Hematopoietic multipotent progenitor cell treated with erythropoietin and hydrocortisone succinate and interleukin-3 and kit ligand, for 8 days (in vitro differentiated cells): ENCODE measurements at regions not wholly inside any gene's neighbourhood (a gene's known extent, or its start where the extent isn't known, plus 50 kb on each side); places are given as distances from the start of the nearest gene placed in this dataset.
"Not testable (repeated sequence)": the region's sequence is repeated elsewhere in the genome, so short reads cannot be mapped to it uniquely, and the experiment has no call there.

Experiments used
- DNase-seq: peaks from one replicate; pipeline ENCODE4 v3.0.0-alpha.2; 2015

DNA sequence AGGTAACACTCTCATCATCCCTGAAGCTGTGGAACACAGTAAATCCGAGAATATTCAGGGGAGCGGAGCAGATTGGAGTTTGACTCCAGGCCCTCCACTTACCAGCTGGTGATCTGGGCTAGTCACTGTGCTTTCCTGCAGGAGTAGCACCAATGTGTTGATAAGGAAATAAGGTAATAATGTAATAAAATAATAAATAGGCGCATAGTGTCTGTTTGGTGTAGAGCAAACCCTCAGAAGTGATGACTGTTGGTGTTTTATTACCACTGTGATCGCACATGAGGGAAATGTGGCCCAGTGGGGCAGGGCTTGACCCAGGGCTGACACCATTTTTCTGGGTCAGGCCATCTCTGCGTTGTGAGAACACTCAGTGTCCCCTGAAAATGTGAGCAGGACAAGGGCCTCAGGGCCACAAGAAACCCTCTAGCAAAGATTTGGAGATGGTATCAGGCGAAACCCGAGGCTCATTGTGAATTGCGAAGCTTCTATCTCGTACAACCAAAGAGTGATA lies 563.9 kb upstream of the B3GAT1 start:
- DNase-seq = no peak

GRCh38 chr11:134973801-134974200 lies 561.8 kb upstream of the B3GAT1 start:
- no peak for DNase-seq

DNA sequence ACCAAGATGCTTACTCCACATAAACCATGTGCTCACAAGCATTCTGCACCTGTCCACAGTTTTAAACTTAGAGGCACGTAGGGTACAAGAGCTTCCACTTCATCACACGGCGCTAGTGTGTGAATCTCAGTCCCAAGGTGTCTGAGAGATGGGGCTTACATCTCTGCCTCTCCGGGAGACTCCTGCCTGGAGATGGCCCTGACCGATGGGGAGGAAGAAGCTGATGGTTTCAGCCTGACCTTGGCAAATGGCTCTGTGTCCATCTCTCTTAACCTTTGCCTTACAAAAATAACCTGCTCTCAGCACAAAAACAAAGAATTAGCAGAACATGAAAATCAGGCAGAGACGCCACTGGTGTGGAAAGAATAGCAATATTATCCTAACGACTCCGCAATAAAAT lies 559.3 kb upstream of the B3GAT1 start:
- no peak for DNase-seq

DNA sequence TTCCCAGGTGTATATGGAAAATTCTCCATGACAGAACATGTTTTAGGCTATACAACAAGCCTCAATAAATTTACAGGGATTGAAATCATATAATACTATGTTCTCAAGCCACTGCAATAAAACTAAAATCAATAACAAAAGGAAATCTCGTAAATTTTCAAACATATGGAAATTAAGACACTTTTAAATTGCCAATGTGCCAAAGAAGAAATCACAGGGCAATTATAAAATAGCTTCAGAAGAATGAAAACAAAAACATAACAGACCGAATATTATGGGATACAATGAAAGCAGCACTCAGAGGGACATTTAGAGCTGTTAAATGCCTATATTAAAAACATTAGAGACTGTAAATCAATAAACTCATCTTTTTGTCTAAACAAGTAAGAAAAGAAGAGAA lies 555.7 kb upstream of the B3GAT1 start:
- no peak for DNase-seq

- not testable (repeated sequence) for DNase-seq
Observed at GRCh38 chr11:134961386-134961785, 549.3 kb upstream of the B3GAT1 start.

GRCh38 chr11:134958870-134959269 lies 546.8 kb upstream of the B3GAT1 start:
- DNase-seq = no peak

DNA sequence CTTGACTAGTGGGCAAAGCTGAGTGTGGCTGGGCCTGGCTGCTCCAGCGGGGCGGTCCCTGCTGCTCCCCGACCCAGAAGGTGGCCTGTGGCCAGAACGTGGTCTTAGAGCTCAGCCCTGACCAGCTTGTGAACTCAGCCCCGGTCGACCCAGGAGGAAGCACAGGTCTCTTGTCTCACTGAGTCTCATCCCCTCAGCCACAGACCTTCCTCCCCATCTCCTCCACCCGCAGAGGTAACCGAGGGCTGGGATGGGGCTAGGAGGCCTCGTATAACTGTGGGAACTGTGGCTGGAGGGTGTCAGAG lies 546.2 kb upstream of the B3GAT1 start:
- DNase-seq = no peak

DNA sequence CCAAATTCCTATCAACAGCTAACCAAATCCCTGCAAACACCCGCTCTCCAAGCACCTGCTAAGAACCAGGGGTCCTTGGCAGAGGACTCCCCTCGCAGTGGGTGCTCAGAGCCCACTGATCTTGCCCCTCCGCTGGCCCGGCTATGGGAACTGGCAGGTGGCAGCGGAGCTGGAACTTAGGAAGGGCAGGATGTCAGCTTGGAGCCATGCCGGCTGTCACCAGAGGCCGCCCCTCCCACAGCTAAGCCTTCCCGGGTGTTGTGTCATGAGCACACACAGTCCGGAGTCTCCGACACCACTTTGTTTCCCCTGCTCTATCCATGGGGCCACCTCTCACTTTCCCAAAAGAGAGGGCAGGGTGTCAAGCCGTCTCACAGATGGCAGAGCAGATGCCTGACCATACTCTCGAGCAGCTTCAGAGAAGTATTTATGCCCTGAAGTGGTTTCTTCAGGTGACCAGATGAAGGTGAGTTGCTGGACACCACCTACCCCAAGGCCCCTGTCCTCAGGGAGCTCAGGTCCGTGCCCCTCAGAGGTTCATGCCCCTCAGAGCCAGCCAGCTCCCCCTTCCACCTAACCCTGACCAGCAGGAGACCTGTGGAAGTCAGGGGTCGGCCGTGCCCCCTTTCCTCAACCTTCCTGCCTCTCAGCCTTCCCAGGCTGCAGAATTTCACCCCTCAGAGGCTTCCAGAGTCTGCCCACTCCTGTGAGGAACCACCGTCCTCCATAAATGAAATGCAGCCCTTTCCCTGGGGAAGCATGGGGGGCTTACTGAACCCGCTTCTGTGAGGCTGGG lies 545.7 kb upstream of the B3GAT1 start:
- no peak for DNase-seq

DNA sequence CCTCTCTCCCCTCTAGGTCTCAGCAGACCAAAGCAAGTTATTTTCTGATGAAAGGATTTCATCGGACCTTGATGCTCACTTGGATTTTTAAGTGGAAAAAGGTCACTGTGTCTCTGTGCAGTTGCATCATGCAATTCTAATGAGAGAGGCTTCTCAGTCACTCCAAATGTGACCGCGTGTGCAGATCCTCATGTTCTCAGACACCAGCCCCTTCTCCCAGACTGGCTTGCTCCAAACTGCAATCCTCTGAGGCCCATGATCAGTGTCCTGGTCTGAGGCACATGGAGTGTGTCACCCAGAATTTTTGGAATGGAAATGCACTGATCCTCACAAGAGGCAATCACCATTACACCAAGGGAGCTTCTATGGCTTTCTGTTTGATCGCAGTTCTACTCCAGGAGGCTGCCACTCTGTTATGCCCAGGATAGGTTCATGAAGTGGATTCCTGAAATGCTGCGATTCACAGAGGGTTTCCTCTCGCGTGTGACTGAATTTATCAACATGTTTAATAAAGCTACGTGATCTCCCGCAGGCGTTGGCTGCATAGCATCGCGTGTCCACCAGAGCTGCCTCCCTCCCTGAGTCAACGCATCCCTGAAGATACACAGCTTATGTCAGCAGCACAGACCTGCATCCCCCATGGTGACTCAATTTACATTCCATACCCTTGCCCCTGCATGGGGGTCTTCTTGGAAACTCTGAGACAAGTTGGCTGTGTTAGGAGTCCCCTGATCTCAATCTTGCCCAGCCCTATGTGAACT lies 544.6 kb upstream of the B3GAT1 start:
- no peak for DNase-seq

DNA sequence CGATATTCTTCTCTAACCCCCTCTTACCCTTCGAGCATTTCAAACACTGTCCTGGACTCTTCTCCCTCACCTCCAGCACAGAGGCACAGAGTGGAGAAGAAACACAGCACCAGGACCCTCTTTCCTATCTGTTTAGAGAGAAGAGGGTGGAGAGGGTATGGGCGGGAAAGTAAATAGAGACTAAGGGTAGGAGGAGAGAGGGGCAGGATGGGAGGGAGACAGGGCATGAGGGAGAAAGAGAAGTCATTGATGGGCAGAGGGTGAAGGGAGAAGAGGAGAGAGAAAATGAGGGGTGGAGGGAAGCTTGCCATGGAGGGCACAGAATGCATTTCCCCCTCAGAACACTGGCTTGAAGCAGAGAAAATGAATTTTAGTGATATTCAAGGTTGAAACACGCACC lies 543.9 kb upstream of the B3GAT1 start:
- not testable (repeated sequence) for DNase-seq

- DNase-seq = no peak
Observed at GRCh38 chr11:134955281-134955680, 543.2 kb upstream of the B3GAT1 start.

- not testable (repeated sequence) for DNase-seq
Observed at GRCh38 chr11:134954456-134954855, 542.4 kb upstream of the B3GAT1 start.

- DNase-seq = not testable (repeated sequence)
Observed at GRCh38 chr11:134953417-134953970, 541.5 kb upstream of the B3GAT1 start.

GRCh38 chr11:134951305-134951700 lies 539.3 kb upstream of the B3GAT1 start:
- no peak for DNase-seq

DNA sequence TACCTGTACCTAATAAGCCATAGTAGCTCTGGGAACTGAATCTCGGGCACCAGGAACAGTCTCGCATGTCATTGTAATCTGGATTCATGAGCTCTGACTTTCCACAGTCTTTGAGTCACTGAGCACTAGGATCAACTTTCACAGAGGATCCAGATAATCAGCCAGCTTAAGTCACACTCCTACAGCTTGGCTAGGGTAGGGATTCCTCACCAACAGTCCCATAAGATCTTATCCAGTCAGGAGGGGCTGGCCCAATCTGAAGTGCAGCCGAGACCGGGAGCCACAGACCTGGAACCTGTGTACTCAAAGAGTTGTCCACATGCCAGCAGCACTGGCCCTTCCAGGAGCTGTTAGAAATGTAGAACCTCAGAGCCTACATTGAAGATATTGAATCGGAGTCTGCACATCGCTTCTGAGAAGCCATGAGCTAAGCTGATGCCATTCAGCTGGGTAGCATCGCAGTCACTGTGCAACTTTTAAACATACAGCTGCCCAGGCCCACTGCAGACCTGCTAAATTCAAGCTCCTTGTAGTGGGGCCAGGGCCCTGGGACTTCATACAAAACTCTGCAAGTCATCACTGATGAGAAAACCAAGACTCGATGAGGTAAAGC lies 538.8 kb upstream of the B3GAT1 start:
- no peak for DNase-seq

- DNase-seq = no peak
Observed at GRCh38 chr11:134949121-134950090, 537.4 kb upstream of the B3GAT1 start.

DNA sequence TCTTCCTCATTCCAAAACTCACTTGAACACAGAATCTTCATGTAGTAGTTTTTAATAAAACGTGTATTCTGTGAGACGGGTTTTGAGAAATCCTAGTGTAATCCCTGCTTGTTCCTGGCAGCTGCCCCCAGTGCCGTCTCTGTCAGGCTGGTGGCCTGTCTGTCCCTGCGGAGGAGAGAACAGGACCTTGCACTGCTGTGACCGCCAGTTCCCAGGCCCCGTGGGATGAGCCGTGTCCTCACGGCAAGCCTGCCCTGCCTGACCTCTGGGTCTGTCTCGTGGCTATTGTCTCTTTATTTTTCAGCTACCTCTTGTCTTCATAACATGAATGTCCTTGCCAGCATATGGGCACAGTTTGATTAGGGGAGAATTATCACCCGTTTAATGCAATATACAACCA lies 535.5 kb upstream of the B3GAT1 start:
- DNase-seq = no peak

DNA sequence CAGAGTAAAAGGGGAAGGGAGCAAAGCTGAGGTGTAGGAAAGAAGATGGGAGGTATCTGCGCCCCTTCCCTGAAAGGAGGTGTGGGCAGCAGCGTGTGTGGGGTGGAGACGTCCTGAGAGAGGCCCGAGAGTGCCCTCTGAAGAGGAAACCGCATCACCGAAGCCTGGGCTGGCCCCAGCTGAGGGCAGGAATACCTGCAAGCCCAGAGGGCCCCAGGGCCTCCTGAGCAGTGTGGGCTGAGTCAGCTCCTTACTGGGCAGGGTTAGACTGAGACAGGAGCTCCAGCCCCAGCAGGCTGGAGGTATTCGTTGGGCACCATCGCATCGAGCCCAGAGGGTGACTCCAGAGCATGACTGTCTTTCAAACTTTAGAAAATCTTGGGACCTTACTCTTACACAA lies 534.0 kb upstream of the B3GAT1 start:
- no peak for DNase-seq

- DNase-seq = no peak
Observed at GRCh38 chr11:134944986-134945385, 532.9 kb upstream of the B3GAT1 start.

DNA sequence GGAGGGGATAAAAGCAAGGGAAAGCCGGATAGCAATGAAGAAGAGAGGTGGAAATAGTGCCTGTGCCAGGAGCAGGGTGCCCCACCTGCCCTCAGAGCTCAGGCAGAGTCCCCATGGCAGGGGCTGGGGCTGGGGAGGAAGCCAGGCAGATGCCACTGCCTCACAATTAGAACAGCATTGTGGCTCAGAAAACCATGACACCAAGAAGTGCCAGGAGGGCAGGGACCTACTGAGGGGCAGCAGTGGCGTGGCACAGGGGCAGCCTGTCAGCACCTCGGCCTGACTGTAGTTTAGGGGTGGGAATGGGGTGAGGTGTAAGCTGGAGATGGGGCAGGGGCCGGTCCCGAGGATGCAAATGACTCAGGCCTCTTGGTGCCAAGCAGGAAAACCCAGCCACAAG lies 532.1 kb upstream of the B3GAT1 start:
- DNase-seq = no peak

- no peak for DNase-seq
Observed at GRCh38 chr11:134943544-134943943, 531.5 kb upstream of the B3GAT1 start.

DNA sequence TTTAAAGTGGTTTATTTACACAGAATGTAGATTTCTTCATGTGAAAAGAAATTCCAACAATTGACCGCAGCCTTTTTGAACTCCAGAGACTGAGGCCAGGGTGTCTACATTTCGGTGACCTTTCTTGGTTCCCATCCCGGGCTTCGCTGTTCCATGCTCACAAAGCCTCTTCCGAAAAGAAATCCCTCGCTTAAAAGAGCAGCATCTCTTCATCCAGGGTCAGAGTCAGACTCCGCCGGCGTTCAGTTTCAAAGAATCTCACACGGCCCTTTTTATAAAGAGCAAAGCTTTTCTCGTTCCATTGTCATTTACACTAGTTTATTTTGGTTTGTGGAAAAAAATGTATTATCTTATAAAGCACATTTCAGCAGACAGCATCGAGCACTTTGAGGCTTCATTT lies 530.6 kb upstream of the B3GAT1 start:
- no peak for DNase-seq
